WTC11 (cell line): ENCODE measurements at regions not wholly inside any gene's neighbourhood (a gene's known extent, or its start where the extent isn't known, plus 50 kb on each side); places are given as distances from the start of the nearest gene placed in this dataset.

Source experiments
- FOXK1 ChIP-seq: sonication (generic); formaldehyde crosslinking; IDR thresholded peaks from 2 replicates; pipeline ENCODE4 v1.8.0; 2022; ENCODE audit warnings: mild to moderate bottlenecking, moderate library complexity, missing genetic modification reagents
- GABPB1 ChIP-seq: sonication (generic); formaldehyde crosslinking; IDR thresholded peaks from 2 replicates; pipeline ENCODE4 v1.8.1; 2023; ENCODE audit warnings: mild to moderate bottlenecking, missing genetic modification reagents
- IRF2 ChIP-seq: sonication (generic); formaldehyde crosslinking; IDR thresholded peaks from 2 replicates; pipeline ENCODE4 v1.8.0; 2022; ENCODE audit warnings: low read depth, missing genetic modification reagents, borderline replicate concordance
- JUN ChIP-seq: sonication (generic); formaldehyde crosslinking; IDR thresholded peaks from 2 replicates; pipeline ENCODE4 v1.8.0; 2023; ENCODE audit warnings: mild to moderate bottlenecking, missing genetic modification reagents
- TCF7 ChIP-seq: sonication (generic); formaldehyde crosslinking; IDR thresholded peaks from 2 replicates; pipeline ENCODE4 v1.8.0; 2022; ENCODE audit warnings: mild to moderate bottlenecking, low read depth, missing genetic modification reagents, moderate library complexity
- ZNF138 ChIP-seq: sonication (generic); formaldehyde crosslinking; conservative IDR thresholded peaks from 2 replicates; pipeline ENCODE4 v1.8.1; 2022; ENCODE audit warnings: mild to moderate bottlenecking, moderate library complexity, missing genetic modification reagents
- TF ChIP-seq, protein P1 (sequence below): fragments of 200-600 bp; IDR thresholded peaks from 2 replicates; pipeline ENCODE4 v1.8.0; 2022; ENCODE audit warnings: antibody characterized with exemption
- TF ChIP-seq, protein P2 (sequence below): sonication (generic); formaldehyde crosslinking; conservative IDR thresholded peaks from 2 replicates; pipeline ENCODE4 v1.8.1; 2022; ENCODE audit warnings: mild to moderate bottlenecking, missing genetic modification reagents
- TF ChIP-seq, protein P3 (sequence below): sonication (generic); formaldehyde crosslinking; IDR thresholded peaks from 2 replicates; pipeline ENCODE4 v1.8.0; 2023; ENCODE audit warnings: missing genetic modification reagents, mild to moderate bottlenecking, borderline replicate concordance
- TF ChIP-seq, protein P4 (sequence below): fragments of 250-450 bp; sonication (Bioruptor Pico); IDR thresholded peaks from 2 replicates; pipeline ENCODE4 v2.1.2; 2022; ENCODE audit warnings: mild to moderate bottlenecking, moderate library complexity

DNA sequence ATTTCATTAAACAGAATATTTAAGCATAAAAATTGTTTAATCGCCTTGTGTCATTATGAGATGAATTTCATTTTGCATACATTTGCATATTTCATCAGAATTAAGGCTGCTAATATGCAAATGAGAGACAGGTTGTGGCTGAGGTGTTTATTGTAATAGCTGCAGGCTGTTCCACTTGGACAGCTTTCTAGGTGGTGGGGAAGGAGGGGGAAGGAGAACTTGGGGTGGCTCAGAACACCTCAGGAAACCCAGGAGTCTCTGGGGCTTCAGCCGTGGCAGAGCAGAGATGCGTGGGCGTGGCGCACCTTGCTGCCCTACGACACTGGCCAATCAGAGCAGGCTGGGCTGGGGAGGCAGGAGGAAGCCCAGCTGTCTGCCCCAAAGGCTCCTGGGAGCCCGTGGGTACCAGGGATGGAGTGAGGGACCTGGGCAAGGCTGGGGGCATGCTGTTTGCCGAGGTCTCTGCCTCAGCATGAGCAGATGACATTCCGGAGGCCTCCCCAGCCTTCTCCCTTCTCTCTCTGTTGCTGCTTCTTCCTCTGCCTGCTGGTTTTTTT lies 542.9 kb downstream of the MN1 start:
- no peak for TF ChIP-seq GABPB1
- TF ChIP-seq IRF2 (CRISPR knock-in tag): no peak
- TF ChIP-seq, protein P1, sequence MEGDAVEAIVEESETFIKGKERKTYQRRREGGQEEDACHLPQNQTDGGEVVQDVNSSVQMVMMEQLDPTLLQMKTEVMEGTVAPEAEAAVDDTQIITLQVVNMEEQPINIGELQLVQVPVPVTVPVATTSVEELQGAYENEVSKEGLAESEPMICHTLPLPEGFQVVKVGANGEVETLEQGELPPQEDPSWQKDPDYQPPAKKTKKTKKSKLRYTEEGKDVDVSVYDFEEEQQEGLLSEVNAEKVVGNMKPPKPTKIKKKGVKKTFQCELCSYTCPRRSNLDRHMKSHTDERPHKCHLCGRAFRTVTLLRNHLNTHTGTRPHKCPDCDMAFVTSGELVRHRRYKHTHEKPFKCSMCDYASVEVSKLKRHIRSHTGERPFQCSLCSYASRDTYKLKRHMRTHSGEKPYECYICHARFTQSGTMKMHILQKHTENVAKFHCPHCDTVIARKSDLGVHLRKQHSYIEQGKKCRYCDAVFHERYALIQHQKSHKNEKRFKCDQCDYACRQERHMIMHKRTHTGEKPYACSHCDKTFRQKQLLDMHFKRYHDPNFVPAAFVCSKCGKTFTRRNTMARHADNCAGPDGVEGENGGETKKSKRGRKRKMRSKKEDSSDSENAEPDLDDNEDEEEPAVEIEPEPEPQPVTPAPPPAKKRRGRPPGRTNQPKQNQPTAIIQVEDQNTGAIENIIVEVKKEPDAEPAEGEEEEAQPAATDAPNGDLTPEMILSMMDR: no peak
- TF ChIP-seq, protein P2, sequence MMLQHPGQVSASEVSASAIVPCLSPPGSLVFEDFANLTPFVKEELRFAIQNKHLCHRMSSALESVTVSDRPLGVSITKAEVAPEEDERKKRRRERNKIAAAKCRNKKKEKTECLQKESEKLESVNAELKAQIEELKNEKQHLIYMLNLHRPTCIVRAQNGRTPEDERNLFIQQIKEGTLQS (CRISPR knock-in tag): no peak
- TF ChIP-seq ZNF138 (CRISPR knock-in tag): no peak
- TF ChIP-seq, protein P3, sequence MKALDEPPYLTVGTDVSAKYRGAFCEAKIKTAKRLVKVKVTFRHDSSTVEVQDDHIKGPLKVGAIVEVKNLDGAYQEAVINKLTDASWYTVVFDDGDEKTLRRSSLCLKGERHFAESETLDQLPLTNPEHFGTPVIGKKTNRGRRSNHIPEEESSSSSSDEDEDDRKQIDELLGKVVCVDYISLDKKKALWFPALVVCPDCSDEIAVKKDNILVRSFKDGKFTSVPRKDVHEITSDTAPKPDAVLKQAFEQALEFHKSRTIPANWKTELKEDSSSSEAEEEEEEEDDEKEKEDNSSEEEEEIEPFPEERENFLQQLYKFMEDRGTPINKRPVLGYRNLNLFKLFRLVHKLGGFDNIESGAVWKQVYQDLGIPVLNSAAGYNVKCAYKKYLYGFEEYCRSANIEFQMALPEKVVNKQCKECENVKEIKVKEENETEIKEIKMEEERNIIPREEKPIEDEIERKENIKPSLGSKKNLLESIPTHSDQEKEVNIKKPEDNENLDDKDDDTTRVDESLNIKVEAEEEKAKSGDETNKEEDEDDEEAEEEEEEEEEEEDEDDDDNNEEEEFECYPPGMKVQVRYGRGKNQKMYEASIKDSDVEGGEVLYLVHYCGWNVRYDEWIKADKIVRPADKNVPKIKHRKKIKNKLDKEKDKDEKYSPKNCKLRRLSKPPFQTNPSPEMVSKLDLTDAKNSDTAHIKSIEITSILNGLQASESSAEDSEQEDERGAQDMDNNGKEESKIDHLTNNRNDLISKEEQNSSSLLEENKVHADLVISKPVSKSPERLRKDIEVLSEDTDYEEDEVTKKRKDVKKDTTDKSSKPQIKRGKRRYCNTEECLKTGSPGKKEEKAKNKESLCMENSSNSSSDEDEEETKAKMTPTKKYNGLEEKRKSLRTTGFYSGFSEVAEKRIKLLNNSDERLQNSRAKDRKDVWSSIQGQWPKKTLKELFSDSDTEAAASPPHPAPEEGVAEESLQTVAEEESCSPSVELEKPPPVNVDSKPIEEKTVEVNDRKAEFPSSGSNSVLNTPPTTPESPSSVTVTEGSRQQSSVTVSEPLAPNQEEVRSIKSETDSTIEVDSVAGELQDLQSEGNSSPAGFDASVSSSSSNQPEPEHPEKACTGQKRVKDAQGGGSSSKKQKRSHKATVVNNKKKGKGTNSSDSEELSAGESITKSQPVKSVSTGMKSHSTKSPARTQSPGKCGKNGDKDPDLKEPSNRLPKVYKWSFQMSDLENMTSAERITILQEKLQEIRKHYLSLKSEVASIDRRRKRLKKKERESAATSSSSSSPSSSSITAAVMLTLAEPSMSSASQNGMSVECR (CRISPR knock-in tag): no peak
- TF ChIP-seq JUN: no peak
- TF ChIP-seq FOXK1 (CRISPR knock-in tag): no peak
- TF ChIP-seq, protein P4, sequence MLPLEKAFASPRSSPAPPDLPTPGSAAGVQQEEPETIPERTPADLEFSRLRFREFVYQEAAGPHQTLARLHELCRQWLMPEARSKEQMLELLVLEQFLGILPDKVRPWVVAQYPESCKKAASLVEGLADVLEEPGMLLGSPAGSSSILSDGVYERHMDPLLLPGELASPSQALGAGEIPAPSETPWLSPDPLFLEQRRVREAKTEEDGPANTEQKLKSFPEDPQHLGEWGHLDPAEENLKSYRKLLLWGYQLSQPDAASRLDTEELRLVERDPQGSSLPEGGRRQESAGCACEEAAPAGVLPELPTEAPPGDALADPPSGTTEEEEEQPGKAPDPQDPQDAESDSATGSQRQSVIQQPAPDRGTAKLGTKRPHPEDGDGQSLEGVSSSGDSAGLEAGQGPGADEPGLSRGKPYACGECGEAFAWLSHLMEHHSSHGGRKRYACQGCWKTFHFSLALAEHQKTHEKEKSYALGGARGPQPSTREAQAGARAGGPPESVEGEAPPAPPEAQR: no peak
- no peak for TF ChIP-seq TCF7
